Stomach (tissue), 8 donors: ENCODE measurements at regions not wholly inside any gene's neighbourhood (a gene's known extent, or its start where the extent isn't known, plus 50 kb on each side); places are given as distances from the start of the nearest gene placed in this dataset.

Experiments used
- DNase-seq, 2 donors: peaks; one replicate each; pipeline versions ENCODE4 v3.0.0 to v3.0.0-alpha.2; 2013 to 2019
- H3K27ac ChIP-seq, 5 donors: fragments of 200-600 bp in 4 of 5; sonication (generic) in 4 of 5; one replicate each; pipeline ENCODE4 v1.5.1; 2013 to 2019; ENCODE audit warnings: mild to moderate bottlenecking in 1 of 5, moderate library complexity in 1 of 5
- H3K27me3 ChIP-seq, 3 donors: fragments of 200-600 bp; sonication (generic); one replicate each; pipeline ENCODE4 v1.5.1; 2017 to 2019; ENCODE audit warnings: mixed run types in 1 of 3
- H3K36me3 ChIP-seq, 4 donors: fragments of 200-600 bp; sonication (generic); 1 replicate in 3 of 4; 2 replicates in 1 of 4; pipeline ENCODE4 v1.5.1; 2016 to 2019
- H3K4me1 ChIP-seq, 4 donors: fragments of 200-600 bp; sonication (generic); one replicate each; pipeline ENCODE4 v1.5.1; 2016 to 2019
- H3K4me3 ChIP-seq, 4 donors: fragments of 200-600 bp; sonication (generic) in 3 of 4; one replicate each; pipeline ENCODE4 v1.5.1; 2016 to 2019; ENCODE audit warnings: mild to moderate bottlenecking in 1 of 4
- H3K9me3 ChIP-seq, 4 donors: fragments of 200-600 bp; sonication (generic); one replicate each; pipeline ENCODE4 v1.5.1; 2016 to 2019
- CTCF ChIP-seq, 7 experiments: fragments of 450-650 bp in 4 of 7; fragments of 200-600 bp in 3 of 7; sonication (generic) in 3 of 7; IDR thresholded peaks; one replicate each; pipeline ENCODE4 v1.5.1; 2016 to 2019; ENCODE audit warnings: antibody characterized with exemption in 7 of 7, control low read depth in 2 of 7, mild to moderate bottlenecking in 1 of 7
- EP300 ChIP-seq: sonication (generic); formaldehyde crosslinking; IDR thresholded peaks from one replicate; pipeline ENCODE4 v1.6.1; 2017; ENCODE audit warnings: antibody characterized with exemption
- POLR2A ChIP-seq, 4 donors: fragments of 450-650 bp; IDR thresholded peaks; one replicate each; pipeline ENCODE4 v1.6.1; 2016; ENCODE audit warnings: antibody characterized with exemption in 4 of 4, control low read depth in 2 of 4, mild to moderate bottlenecking in 1 of 4, moderate library complexity in 1 of 4
- POLR2AphosphoS5 ChIP-seq, 3 donors: sonication (generic); formaldehyde crosslinking; IDR thresholded peaks; one replicate each; pipeline ENCODE4 v1.6.1; 2016; ENCODE audit warnings: antibody characterized with exemption in 3 of 3
- WGBS, 5 donors: extraction: QIAGEN DNeasy Blood & Tissue Kit in 3 of 5; methylation state at CpG; one replicate each; pipeline versions ENCODE4 v1.1.5 to v1.1.7; 2013 to 2018; 5-methylcytosine and 5-hydroxymethylcytosine counted together
- intact Hi-C: fragments of 100-400 bp; cut with DNase I; formaldehyde crosslinking; loops from one replicate; pipeline ENCODE4 v1.15.1; 2023; ENCODE audit warnings: low total_unique reads
- donor health status: healthy with polysubstance abuse.
- donor health status: Bipolar disorder and iron deficiency.
- donor health status: healthy.

- peaks cover 0 to 11% (median 4%) of the 10 kb centered on the region in 4 donors for H3K4me1 ChIP-seq
- WGBS, 5 donors: 47 to 85% (median 70%) methylated on average over 3 of the region's 3 CpGs
- DNase-seq: no peak
- TF ChIP-seq POLR2AphosphoS5 (IDR thresholded peaks at IDR 0.05) (no peak), CTCF (IDR thresholded peaks at IDR 0.05) (no peak), EP300 (no peak), POLR2A (IDR thresholded peaks at IDR 0.05) (no peak)
- no peaks in the 10 kb centered on the region for H3K36me3 ChIP-seq
- H3K4me3 ChIP-seq: no peak overlapping the region
- no peak overlapping the region for H3K27ac ChIP-seq
- no peaks in the 10 kb centered on the region for H3K27me3 ChIP-seq
- intact Hi-C loops: no loop called here
- H3K9me3 ChIP-seq: no peaks in the 10 kb centered on the region
These were observed 129.8 kb upstream of the IL12B start for GRCh38 chr5:159459951-159460538.

DNA sequence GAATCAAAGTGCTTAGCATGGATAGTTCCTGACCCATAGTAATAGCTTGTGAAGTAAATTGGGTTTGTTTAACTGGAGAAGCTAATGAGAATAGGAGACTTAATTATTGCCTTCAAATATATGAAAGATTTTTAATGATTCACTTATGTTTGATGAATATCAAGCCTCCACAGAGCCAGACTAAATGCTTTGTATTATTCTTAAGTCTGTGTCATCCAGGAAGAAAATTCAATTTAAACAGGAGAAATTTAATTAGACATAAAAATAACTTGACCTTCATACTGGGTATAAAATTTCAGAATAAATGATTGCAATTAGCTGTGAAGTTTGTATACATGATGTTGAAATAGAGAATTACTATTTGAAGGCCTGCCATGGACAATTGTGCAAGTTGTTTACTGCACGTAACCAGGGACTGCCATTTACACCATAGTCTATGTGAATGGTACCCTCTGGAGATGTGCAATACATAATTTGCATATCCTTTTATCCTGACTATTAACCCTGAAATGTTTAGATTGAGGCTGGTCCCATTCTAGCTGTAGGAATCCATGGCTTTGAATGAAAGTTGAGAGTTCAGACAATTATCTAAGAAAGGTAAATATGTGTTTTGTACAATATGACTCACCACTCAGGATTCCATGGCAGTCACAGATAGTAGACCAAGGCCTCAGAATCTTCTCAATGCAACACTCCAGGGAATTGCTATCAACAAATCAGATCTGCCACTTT lies 133.5 kb upstream of the IL12B start:
- H3K9me3 ChIP-seq: no peaks in the 10 kb centered on the region
- no peaks in the 10 kb centered on the region for H3K27me3 ChIP-seq
- H3K4me1 ChIP-seq: peaks cover 0 to 11% (median 4%) of the 10 kb centered on the region in 4 donors
- H3K4me3 ChIP-seq: no peak overlapping the region
- intact Hi-C loops: no loop called here
- WGBS, 5 donors: 53 to 87% (median 78%) methylated on average over 1 of the region's 1 CpG
- no peaks in the 10 kb centered on the region for H3K36me3 ChIP-seq
- TF ChIP-seq POLR2A (IDR thresholded peaks at IDR 0.05) (no peak), POLR2AphosphoS5 (IDR thresholded peaks at IDR 0.05) (peak in 2 of 3 donors; percentile 36 to 61)
- no peak for DNase-seq
- no peak overlapping the region for H3K27ac ChIP-seq

DNA sequence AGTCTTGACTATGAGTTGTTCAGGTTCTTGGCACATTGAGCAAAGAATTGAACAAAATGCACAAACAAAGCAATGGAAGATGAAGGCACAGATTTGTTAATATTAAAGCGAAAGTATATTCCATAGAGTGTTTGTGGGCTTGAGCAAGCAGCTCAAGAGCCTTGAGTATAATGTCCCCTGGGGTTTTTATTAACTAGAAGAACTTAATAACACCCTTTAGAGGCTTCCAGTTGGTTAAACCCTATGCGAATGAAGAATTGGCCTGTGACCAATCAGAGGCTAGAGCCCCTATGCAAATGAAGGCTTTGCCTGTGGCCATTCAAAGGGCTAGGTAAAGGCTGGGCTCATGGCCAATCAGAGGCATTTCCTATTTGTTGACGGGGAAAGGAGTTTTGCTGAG lies 135.3 kb upstream of the IL12B start:
- intact Hi-C loops: no loop called here
- Histone ChIP-seq H3K4me1 (peaks cover 0 to 11% (median 4%) of the 10 kb centered on the region in 4 donors), H3K36me3 (no peaks in the 10 kb centered on the region), H3K4me3 (no peak overlapping the region), H3K9me3 (no peaks in the 10 kb centered on the region), H3K27ac (no peak overlapping the region), H3K27me3 (no peaks in the 10 kb centered on the region)
- 79 to 96% (median 90%) methylated on average over 3 of the region's 3 CpGs for whole genome bisulfite sequencing, 5 donors
- DNase-seq: no peak
- no peak for TF ChIP-seq POLR2A (IDR thresholded peaks at IDR 0.05)
- TF ChIP-seq CTCF (IDR thresholded peaks at IDR 0.05): no peak
- TF ChIP-seq EP300: no peak
- TF ChIP-seq POLR2AphosphoS5 (IDR thresholded peaks at IDR 0.05): no peak

DNA sequence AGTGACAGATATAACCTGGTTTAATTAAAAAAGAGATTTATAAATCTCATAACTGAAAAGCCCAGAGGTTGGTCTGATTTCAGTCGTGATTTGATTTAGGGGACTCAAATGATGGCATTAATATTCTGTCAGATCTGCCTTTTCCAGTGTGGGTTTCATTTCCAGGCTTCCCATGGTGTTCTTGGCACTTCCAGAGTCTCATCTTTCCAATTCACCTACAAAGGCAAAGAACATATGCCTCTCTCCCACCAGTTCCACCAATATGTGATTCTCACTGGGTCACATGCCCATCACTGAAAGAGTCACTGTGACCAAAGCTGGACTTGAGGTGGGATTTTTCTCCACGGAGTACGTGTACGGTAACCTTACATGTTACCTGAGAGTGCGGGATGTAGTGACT lies 137.4 kb upstream of the IL12B start:
- Histone ChIP-seq H3K9me3 (no peaks in the 10 kb centered on the region), H3K36me3 (no peaks in the 10 kb centered on the region), H3K27ac (no peak overlapping the region), H3K4me1 (peaks cover 0 to 2% (median 0%) of the 10 kb centered on the region in 4 donors), H3K4me3 (no peak overlapping the region), H3K27me3 (no peaks in the 10 kb centered on the region)
- 88 to 95% (median 92%) methylated on average over 5 of the region's 5 CpGs for WGBS, 5 donors
- intact Hi-C loops: no loop called here
- DNase-seq: no peak
- TF ChIP-seq CTCF (IDR thresholded peaks at IDR 0.05): no peak
- no peak for TF ChIP-seq EP300
- no peak for TF ChIP-seq POLR2AphosphoS5 (IDR thresholded peaks at IDR 0.05)
- TF ChIP-seq POLR2A (IDR thresholded peaks at IDR 0.05): no peak
